ENCODE measurements at regions not wholly inside any gene's neighbourhood (a gene's known extent, or its start where the extent isn't known, plus 50 kb on each side); places are given as distances from the start of the nearest gene placed in this dataset.
"Not testable (repeated sequence)": the region's sequence is repeated elsewhere in the genome, so short reads cannot be mapped to it uniquely, and the experiment has no call there.

GRCh38 chr7:120184866-120185265 lies 88.1 kb upstream of the KCND2 start:
- FAIRE-seq: no peak
- TF ChIP-seq POLR2A (IDR thresholded peaks at IDR 0.05; ENCODE audit: low read depth, low read length): no peak
- TF ChIP-seq POLR2AphosphoS5 (IDR thresholded peaks at IDR 0.05; ENCODE audit: low read depth, low read length): no peak
- no peak for TF ChIP-seq TAF1 (IDR thresholded peaks at IDR 0.05; ENCODE audit: borderline replicate concordance, low read depth, low read length)
- no peak for DNase-seq (ENCODE audit: insufficient read length)

GRCh38 chr7:120185940-120186682 lies 86.9 kb upstream of the KCND2 start:
- DNase-seq (ENCODE audit: insufficient read length): no peak
- TF ChIP-seq POLR2A (IDR thresholded peaks at IDR 0.05; ENCODE audit: low read depth, low read length) (no peak), POLR2AphosphoS5 (IDR thresholded peaks at IDR 0.05; ENCODE audit: low read depth, low read length) (no peak), TAF1 (IDR thresholded peaks at IDR 0.05; ENCODE audit: borderline replicate concordance, low read depth, low read length) (no peak)
- FAIRE-seq: no peak

GRCh38 chr7:120186688-120187087 lies 86.3 kb upstream of the KCND2 start:
- FAIRE-seq: no peak
- TF ChIP-seq POLR2A (IDR thresholded peaks at IDR 0.05; ENCODE audit: low read depth, low read length): no peak
- no peak for TF ChIP-seq POLR2AphosphoS5 (IDR thresholded peaks at IDR 0.05; ENCODE audit: low read depth, low read length)
- TF ChIP-seq TAF1 (IDR thresholded peaks at IDR 0.05; ENCODE audit: borderline replicate concordance, low read depth, low read length): no peak
- no peak for DNase-seq (ENCODE audit: insufficient read length)

GRCh38 chr7:120189623-120190022 lies 83.4 kb upstream of the KCND2 start:
- DNase-seq (ENCODE audit: insufficient read length) (no peak), FAIRE-seq (no peak)
- no peak for TF ChIP-seq POLR2AphosphoS5 (IDR thresholded peaks at IDR 0.05; ENCODE audit: low read depth, low read length)
- TF ChIP-seq TAF1 (IDR thresholded peaks at IDR 0.05; ENCODE audit: borderline replicate concordance, low read depth, low read length): no peak

GRCh38 chr7:120190109-120190508 lies 82.9 kb upstream of the KCND2 start:
- no peak for FAIRE-seq
- TF ChIP-seq TAF1 (IDR thresholded peaks at IDR 0.05; ENCODE audit: borderline replicate concordance, low read depth, low read length): no peak
- DNase-seq (ENCODE audit: insufficient read length): no peak

- TF ChIP-seq TAF1 (IDR thresholded peaks at IDR 0.05; ENCODE audit: borderline replicate concordance, low read depth, low read length) (no peak), POLR2A (IDR thresholded peaks at IDR 0.05; ENCODE audit: low read depth, low read length) (no peak), POLR2AphosphoS5 (IDR thresholded peaks at IDR 0.05; ENCODE audit: low read depth, low read length) (no peak)
- FAIRE-seq (no peak), DNase-seq (ENCODE audit: insufficient read length) (no peak)
Measured at GRCh38 chr7:120190566-120190965, 82.4 kb upstream of the KCND2 start.

GRCh38 chr7:120191423-120191822 lies 81.6 kb upstream of the KCND2 start:
- not testable (repeated sequence) for DNase-seq (ENCODE audit: insufficient read length); FAIRE-seq

GRCh38 chr7:120201290-120201689 lies 71.7 kb upstream of the KCND2 start:
- DNase-seq (ENCODE audit: insufficient read length): no peak
- FAIRE-seq: no peak
- TF ChIP-seq TAF1 (IDR thresholded peaks at IDR 0.05; ENCODE audit: borderline replicate concordance, low read depth, low read length) (no peak), POLR2AphosphoS5 (IDR thresholded peaks at IDR 0.05; ENCODE audit: low read depth, low read length) (no peak), POLR2A (IDR thresholded peaks at IDR 0.05; ENCODE audit: low read depth, low read length) (no peak)

- DNase-seq (ENCODE audit: insufficient read length) (no peak), FAIRE-seq (no peak)
- TF ChIP-seq POLR2AphosphoS5 (IDR thresholded peaks at IDR 0.05; ENCODE audit: low read depth, low read length) (no peak), TAF1 (IDR thresholded peaks at IDR 0.05; ENCODE audit: borderline replicate concordance, low read depth, low read length) (no peak), POLR2A (IDR thresholded peaks at IDR 0.05; ENCODE audit: low read depth, low read length) (no peak)
Measured at GRCh38 chr7:120205101-120205500, 67.9 kb upstream of the KCND2 start.

- DNase-seq (ENCODE audit: insufficient read length) (no peak), FAIRE-seq (no peak)
- no peak for TF ChIP-seq POLR2A (IDR thresholded peaks at IDR 0.05; ENCODE audit: low read depth, low read length)
- TF ChIP-seq TAF1 (IDR thresholded peaks at IDR 0.05; ENCODE audit: borderline replicate concordance, low read depth, low read length): no peak
- TF ChIP-seq POLR2AphosphoS5 (IDR thresholded peaks at IDR 0.05; ENCODE audit: low read depth, low read length): no peak
Measured at GRCh38 chr7:120207037-120207436, 65.9 kb upstream of the KCND2 start.

- FAIRE-seq (no peak), DNase-seq (ENCODE audit: insufficient read length) (no peak)
- no peak for TF ChIP-seq POLR2A (IDR thresholded peaks at IDR 0.05; ENCODE audit: low read depth, low read length)
- no peak for TF ChIP-seq TAF1 (IDR thresholded peaks at IDR 0.05; ENCODE audit: borderline replicate concordance, low read depth, low read length)
- TF ChIP-seq POLR2AphosphoS5 (IDR thresholded peaks at IDR 0.05; ENCODE audit: low read depth, low read length): no peak
Measured at GRCh38 chr7:120215654-120216053, 57.3 kb upstream of the KCND2 start.

- TF ChIP-seq TAF1 (IDR thresholded peaks at IDR 0.05; ENCODE audit: borderline replicate concordance, low read depth, low read length): no peak
- TF ChIP-seq POLR2AphosphoS5 (IDR thresholded peaks at IDR 0.05; ENCODE audit: low read depth, low read length): no peak
- TF ChIP-seq POLR2A (IDR thresholded peaks at IDR 0.05; ENCODE audit: low read depth, low read length): no peak
- DNase-seq (ENCODE audit: insufficient read length): no peak
- no peak for FAIRE-seq
Measured at GRCh38 chr7:120216947-120217346, 56.0 kb upstream of the KCND2 start.

GRCh38 chr7:120218712-120219111 lies 54.3 kb upstream of the KCND2 start:
- DNase-seq (ENCODE audit: insufficient read length): no peak
- peak; percentile 40 for FAIRE-seq
- TF ChIP-seq POLR2A (IDR thresholded peaks at IDR 0.05; ENCODE audit: low read depth, low read length) (no peak), POLR2AphosphoS5 (IDR thresholded peaks at IDR 0.05; ENCODE audit: low read depth, low read length) (no peak), TAF1 (IDR thresholded peaks at IDR 0.05; ENCODE audit: borderline replicate concordance, low read depth, low read length) (no peak)

Measured in GM12892 (cell line).